ENCODE measurements at regions not wholly inside any gene's neighbourhood (a gene's known extent, or its start where the extent isn't known, plus 50 kb on each side); places are given as distances from the start of the nearest gene placed in this dataset.

GRCh38 chr7:36045830-36046341, 107.2 kb upstream of the EEPD1 start:
- Histone ChIP-seq H4K91ac (ENCODE audit: insufficient read length, low read depth, low read length) (no peak overlapping the region), H3K27me3 (ENCODE audit: insufficient read depth, low read length) (no peaks in the 10 kb centered on the region), H3T11ph (ENCODE audit: low read length) (no peak overlapping the region), H3K27ac (ENCODE audit: insufficient read length, low read depth, low read length) (no peak overlapping the region), H3K23ac (ENCODE audit: insufficient read length, low read depth, low read length) (no peak overlapping the region), H2BK15ac (ENCODE audit: low read depth, low read length) (no peak overlapping the region), H2BK20ac (ENCODE audit: low read depth, low read length, poor library complexity, severe bottlenecking) (no peak overlapping the region), H3K9ac (ENCODE audit: extremely low read depth, insufficient read length, low read length) (no peak overlapping the region), H2AFZ (ENCODE audit: low read length) (no peak overlapping the region), H2BK120ac (ENCODE audit: low read depth, low read length, poor library complexity, severe bottlenecking) (no peak overlapping the region), H3K4me1 (ENCODE audit: insufficient read depth, low read length) (peaks cover 17% of the 10 kb centered on the region; the same call in 1 of the 2 replicates), H4K8ac (replicated peaks; ENCODE audit: insufficient read length, low read depth, low read length) (no peak overlapping the region), H3K23me2 (ENCODE audit: insufficient read length, low read depth, low read length, poor library complexity, severe bottlenecking) (no peaks in the 10 kb centered on the region), H3K79me2 (ENCODE audit: insufficient read depth, low read length) (no peaks in the 10 kb centered on the region), H3K4ac (ENCODE audit: low read depth, low read length) (no peak overlapping the region), H3K79me1 (ENCODE audit: insufficient read depth, low read depth, low read length, poor library complexity, severe bottlenecking) (no peaks in the 10 kb centered on the region), H3K14ac (ENCODE audit: insufficient read depth, low read length) (no peak overlapping the region), H2BK12ac (ENCODE audit: insufficient read length, low read depth, low read length) (no peak overlapping the region), H3K4me2 (ENCODE audit: insufficient read depth, insufficient read length, low read length) (no peak overlapping the region), H4K20me1 (ENCODE audit: control insufficient read depth, insufficient read depth, insufficient read length) (no peaks in the 10 kb centered on the region), H3K56ac (ENCODE audit: insufficient read length, low read depth, low read length) (no peak overlapping the region), H2AK5ac (ENCODE audit: insufficient read length, low read length) (no peak overlapping the region), H3K18ac (ENCODE audit: insufficient read length, low read depth, low read length) (no peak overlapping the region), H4K5ac (ENCODE audit: insufficient read length, low read depth, low read length) (no peak overlapping the region), H3K9me3 (ENCODE audit: control insufficient read depth, low read depth, low read length) (no peaks in the 10 kb centered on the region), H2BK5ac (ENCODE audit: insufficient read length, low read length) (no peak overlapping the region)
- H3K9me3 Mint-ChIP-seq: no peaks in the 10 kb centered on the region
- no peak for TF ChIP-seq CTCF (conservative IDR thresholded peaks at IDR 0.05)
- DNase-seq: peak; percentile 63
- no peaks in the 10 kb centered on the region; a peak in 1 of 7 replicates for H3K36me3 Mint-ChIP-seq (ENCODE audit: insufficient read depth in 1 of 3, low read depth in 3 of 3)
- WGBS (ENCODE audit: extremely low coverage, insufficient read length, low lambda C conversion rate): no CpG with 5 or more reads among the region's 3 CpGs
- peak overlapping the region; percentile 48 to 58 (median 49); a peak in 4 of 7 replicates for H3K27ac Mint-ChIP-seq
- no peak overlapping the region for H3K4me3 Mint-ChIP-seq
- no peaks in the 10 kb centered on the region; the same call in 1 of the 2 replicates for H3K27me3 Mint-ChIP-seq (ENCODE audit: low read depth)
- peaks cover 41 to 57% of the 10 kb centered on the region in 2 experiments for H3K4me1 Mint-ChIP-seq
